ENCODE measurements at regions not wholly inside any gene's neighbourhood (a gene's known extent, or its start where the extent isn't known, plus 50 kb on each side); places are given as distances from the start of the nearest gene placed in this dataset.

GRCh38 chr5:99179206-99179605 is 250.4 kb upstream of the CHD1 start:
- Histone ChIP-seq H4K20me1 (ENCODE audit: low read length) (no peaks in the 10 kb centered on the region), H3K36me3 (ENCODE audit: low read depth, low read length) (no peaks in the 10 kb centered on the region), H2AFZ (ENCODE audit: low read length) (no peak overlapping the region), H3K27me3 (ENCODE audit: low read length) (0 out of 2 replicates have a peak, but pooled peaks cover 2% of the 10 kb centered on the region), H3K9me3 (ENCODE audit: low read length) (no peaks in the 10 kb centered on the region), H3K79me2 (ENCODE audit: low read length) (no peaks in the 10 kb centered on the region), H3F3A (ENCODE audit: low read length, unreplicated experiment) (no peaks in the 10 kb centered on the region), H3K9ac (ENCODE audit: low read length) (no peak overlapping the region), H3K4me3 (ENCODE audit: low read length) (no peak overlapping the region), H3K27ac (ENCODE audit: low read length) (no peak overlapping the region), H3K4me1 (ENCODE audit: insufficient read depth, low read length) (no peaks in the 10 kb centered on the region), H3K4me2 (ENCODE audit: low read length) (no peak overlapping the region), H3K9me2 (replicated peaks; ENCODE audit: low read length) (no peaks in the 10 kb centered on the region)
- DNase-seq (no peak), ATAC-seq (no peak; the same call in 1 of the 2 replicates)
- BruUV-seq (replicated peaks) = no TSS peak
- ChIA-PET CTCF (no interaction called here), POLR2A (ENCODE audit: unreplicated experiment) (no interaction called here)
- no peak for TF ChIP-seq EZH2phosphoT487 (IDR thresholded peaks at IDR 0.05; ENCODE audit: borderline replicate concordance, low read length)
- no peak for TF ChIP-seq EZH2 (IDR thresholded peaks at IDR 0.05; ENCODE audit: low read length, unreplicated experiment)
- TF ChIP-seq, protein P1, sequence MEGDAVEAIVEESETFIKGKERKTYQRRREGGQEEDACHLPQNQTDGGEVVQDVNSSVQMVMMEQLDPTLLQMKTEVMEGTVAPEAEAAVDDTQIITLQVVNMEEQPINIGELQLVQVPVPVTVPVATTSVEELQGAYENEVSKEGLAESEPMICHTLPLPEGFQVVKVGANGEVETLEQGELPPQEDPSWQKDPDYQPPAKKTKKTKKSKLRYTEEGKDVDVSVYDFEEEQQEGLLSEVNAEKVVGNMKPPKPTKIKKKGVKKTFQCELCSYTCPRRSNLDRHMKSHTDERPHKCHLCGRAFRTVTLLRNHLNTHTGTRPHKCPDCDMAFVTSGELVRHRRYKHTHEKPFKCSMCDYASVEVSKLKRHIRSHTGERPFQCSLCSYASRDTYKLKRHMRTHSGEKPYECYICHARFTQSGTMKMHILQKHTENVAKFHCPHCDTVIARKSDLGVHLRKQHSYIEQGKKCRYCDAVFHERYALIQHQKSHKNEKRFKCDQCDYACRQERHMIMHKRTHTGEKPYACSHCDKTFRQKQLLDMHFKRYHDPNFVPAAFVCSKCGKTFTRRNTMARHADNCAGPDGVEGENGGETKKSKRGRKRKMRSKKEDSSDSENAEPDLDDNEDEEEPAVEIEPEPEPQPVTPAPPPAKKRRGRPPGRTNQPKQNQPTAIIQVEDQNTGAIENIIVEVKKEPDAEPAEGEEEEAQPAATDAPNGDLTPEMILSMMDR (conservative IDR thresholded peaks at IDR 0.05; ENCODE audit: low read depth, low read length) = no peak
- intact Hi-C loops (cut with micrococcal nuclease) = no loop called here

DNA sequence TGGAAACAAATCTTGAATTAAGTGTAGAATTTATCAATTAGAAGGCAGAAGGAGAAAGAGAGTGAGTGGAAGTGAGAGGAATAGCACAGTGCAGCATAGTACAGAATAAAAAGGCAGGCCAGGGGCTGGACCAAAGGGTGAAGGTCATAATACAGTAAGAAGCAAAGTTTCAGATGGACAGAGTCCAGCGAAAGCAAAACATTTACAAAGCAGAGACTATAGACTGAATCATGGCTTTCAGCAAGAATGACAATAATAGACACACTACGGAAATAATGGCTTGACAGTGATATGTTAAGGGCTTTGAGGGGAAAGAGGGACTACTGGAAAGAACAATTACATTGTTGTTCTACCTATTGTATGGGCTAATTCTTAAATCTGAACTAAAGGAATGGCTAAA is 249.0 kb upstream of the CHD1 start:
- H3K9ac ChIP-seq (ENCODE audit: low read length) = no peak overlapping the region
- H3K79me2 ChIP-seq (ENCODE audit: low read length) = no peaks in the 10 kb centered on the region
- POLR2A ChIA-PET (ENCODE audit: unreplicated experiment) = no interaction called here

DNA sequence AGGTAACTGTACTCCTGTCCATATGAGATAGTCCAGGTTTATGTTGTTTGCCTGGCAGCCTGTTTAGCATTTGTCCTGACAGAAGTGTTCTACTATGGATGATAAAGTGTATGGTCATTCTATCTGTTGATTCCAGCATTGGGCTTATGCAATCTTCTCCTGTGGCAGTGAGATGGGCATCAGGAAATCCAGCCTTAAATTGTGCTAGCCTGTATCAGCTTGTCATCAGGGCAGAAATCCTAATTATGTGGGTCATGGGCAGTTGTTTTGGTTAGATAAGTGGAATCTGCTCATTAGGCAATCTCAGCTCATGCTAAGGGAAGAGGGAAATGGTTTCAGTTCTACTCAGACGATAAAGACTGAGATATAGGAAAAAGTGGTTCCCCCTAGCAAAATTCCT is 247.4 kb upstream of the CHD1 start:
- TF ChIP-seq EZH2phosphoT487 (IDR thresholded peaks at IDR 0.05; ENCODE audit: borderline replicate concordance, low read length) (no peak), EZH2 (IDR thresholded peaks at IDR 0.05; ENCODE audit: low read length, unreplicated experiment) (no peak)
- TF ChIP-seq, protein P1 (conservative IDR thresholded peaks at IDR 0.05; ENCODE audit: low read depth, low read length) = no peak
- Histone ChIP-seq H3F3A (ENCODE audit: low read length, unreplicated experiment) (no peaks in the 10 kb centered on the region), H2AFZ (ENCODE audit: low read length) (no peak overlapping the region), H3K27ac (ENCODE audit: low read length) (no peak overlapping the region), H3K9me3 (ENCODE audit: low read length) (no peaks in the 10 kb centered on the region), H3K4me1 (ENCODE audit: insufficient read depth, low read length) (no peaks in the 10 kb centered on the region), H4K20me1 (ENCODE audit: low read length) (no peaks in the 10 kb centered on the region), H3K79me2 (ENCODE audit: low read length) (no peaks in the 10 kb centered on the region), H3K9ac (ENCODE audit: low read length) (no peak overlapping the region), H3K27me3 (ENCODE audit: low read length) (0 out of 2 replicates have a peak, but pooled peaks cover 2% of the 10 kb centered on the region), H3K9me2 (replicated peaks; ENCODE audit: low read length) (no peaks in the 10 kb centered on the region), H3K36me3 (ENCODE audit: low read depth, low read length) (no peaks in the 10 kb centered on the region), H3K4me3 (ENCODE audit: low read length) (no peak overlapping the region), H3K4me2 (ENCODE audit: low read length) (no peak overlapping the region)
- DNase-seq = no peak
- ChIA-PET CTCF (no interaction called here), POLR2A (ENCODE audit: unreplicated experiment) (interaction anchor here (0.9 kb wide), 1 partner anchor 491 kb away, joined by 5 read pairs; no protein-coding TSS in a partner anchor)
- no TSS peak for BruUV-seq (replicated peaks)
- intact Hi-C loops (cut with micrococcal nuclease) = no loop called here
- no peak for ATAC-seq

More for the DNA sequence above, 249.0 kb upstream of the CHD1 start:
- H4K20me1 ChIP-seq (ENCODE audit: low read length) = no peaks in the 10 kb centered on the region
- CTCF ChIA-PET = no interaction called here
- no peak overlapping the region for H3K4me2 ChIP-seq (ENCODE audit: low read length)
- no peak for ATAC-seq
- no peaks in the 10 kb centered on the region for H3F3A ChIP-seq (ENCODE audit: low read length, unreplicated experiment)
- no TSS peak for BruUV-seq (replicated peaks)
- H3K27me3 ChIP-seq (ENCODE audit: low read length) = 0 out of 2 replicates have a peak, but pooled peaks cover 2% of the 10 kb centered on the region
- H3K4me1 ChIP-seq (ENCODE audit: insufficient read depth, low read length) = no peaks in the 10 kb centered on the region
- intact Hi-C loops (cut with micrococcal nuclease) = no loop called here
- no peak overlapping the region for H3K4me3 ChIP-seq (ENCODE audit: low read length)
- no peak for DNase-seq
- H3K9me2 ChIP-seq (replicated peaks; ENCODE audit: low read length) = no peaks in the 10 kb centered on the region
- H2AFZ ChIP-seq (ENCODE audit: low read length) = no peak overlapping the region
- no peak for TF ChIP-seq EZH2phosphoT487 (IDR thresholded peaks at IDR 0.05; ENCODE audit: borderline replicate concordance, low read length)
- TF ChIP-seq EZH2 (IDR thresholded peaks at IDR 0.05; ENCODE audit: low read length, unreplicated experiment) = no peak
- TF ChIP-seq, protein P1 (conservative IDR thresholded peaks at IDR 0.05; ENCODE audit: low read depth, low read length) = no peak
- no peaks in the 10 kb centered on the region for H3K9me3 ChIP-seq (ENCODE audit: low read length)
- H3K27ac ChIP-seq (ENCODE audit: low read length) = no peak overlapping the region
- H3K36me3 ChIP-seq (ENCODE audit: low read depth, low read length) = no peaks in the 10 kb centered on the region

Data from PC-3 (cell line).